Osteocyte (in vitro differentiated cells): ENCODE measurements at regions not wholly inside any gene's neighbourhood (a gene's known extent, or its start where the extent isn't known, plus 50 kb on each side); places are given as distances from the start of the nearest gene placed in this dataset.

Experiments
- DNase-seq: peaks from one replicate; pipeline ENCODE4 v3.0.0; 2021; ENCODE audit warnings: mixed read lengths; ENCODE audit not compliant: unreplicated experiment; ENCODE audit errors: extremely low spot score
- H3K27ac Mint-ChIP-seq: one replicate; pipeline ENCODE4 v1.8.0; 2021; ENCODE audit warnings: mild to moderate bottlenecking, mixed read lengths; ENCODE audit not compliant: unreplicated experiment
- H3K27me3 Mint-ChIP-seq: one replicate; pipeline ENCODE4 v1.8.0; 2021; ENCODE audit warnings: mixed read lengths; ENCODE audit not compliant: unreplicated experiment
- H3K36me3 Mint-ChIP-seq: one replicate; pipeline ENCODE4 v1.8.0; 2021; ENCODE audit warnings: mixed read lengths; ENCODE audit not compliant: unreplicated experiment
- H3K4me1 Mint-ChIP-seq: one replicate; pipeline ENCODE4 v1.8.0; 2021; ENCODE audit warnings: mixed read lengths; ENCODE audit not compliant: unreplicated experiment
- H3K4me3 Mint-ChIP-seq: one replicate; pipeline ENCODE4 v1.8.0; 2021; ENCODE audit warnings: mild to moderate bottlenecking, moderate library complexity, mixed read lengths; ENCODE audit not compliant: unreplicated experiment
- H3K9me3 Mint-ChIP-seq: one replicate; pipeline ENCODE4 v1.8.0; 2021; ENCODE audit warnings: mixed read lengths; ENCODE audit not compliant: unreplicated experiment
- CTCF ChIP-seq: fragments of 200-600 bp; sonication (generic); IDR thresholded peaks from 2 replicates; pipeline ENCODE4 v1.5.0; 2021; ENCODE audit warnings: antibody characterized with exemption, mild to moderate bottlenecking, moderate library complexity

- DNase-seq, result no peak
- Mint-ChIP-seq H3K9me3 (peaks cover 4% of the 10 kb centered on the region), H3K4me1 (no peaks in the 10 kb centered on the region), H3K4me3 (no peak overlapping the region), H3K27me3 (no peaks in the 10 kb centered on the region), H3K27ac (no peak overlapping the region), H3K36me3 (no peaks in the 10 kb centered on the region)
- TF ChIP-seq CTCF, result no peak
Measured at GRCh38 chr16:55154262-55154661, 169.7 kb upstream of the IRX6 start.

GRCh38 chr16:55154956-55155355, 169.0 kb upstream of the IRX6 start:
- H3K27ac Mint-ChIP-seq, result no peak overlapping the region
- no peaks in the 10 kb centered on the region for H3K27me3 Mint-ChIP-seq
- H3K9me3 Mint-ChIP-seq, result peaks cover 4% of the 10 kb centered on the region
- DNase-seq, result no peak
- no peaks in the 10 kb centered on the region for H3K4me1 Mint-ChIP-seq
- no peak for TF ChIP-seq CTCF
- H3K36me3 Mint-ChIP-seq, result no peaks in the 10 kb centered on the region
- no peak overlapping the region for H3K4me3 Mint-ChIP-seq

- Mint-ChIP-seq H3K4me1 (no peaks in the 10 kb centered on the region), H3K27me3 (no peaks in the 10 kb centered on the region), H3K9me3 (peaks cover 4% of the 10 kb centered on the region), H3K27ac (no peak overlapping the region), H3K4me3 (no peak overlapping the region), H3K36me3 (no peaks in the 10 kb centered on the region)
- no peak for DNase-seq
- no peak for TF ChIP-seq CTCF
Measured at GRCh38 chr16:55155815-55156214, 168.2 kb upstream of the IRX6 start.

GRCh38 chr16:55169780-55170179, 154.2 kb upstream of the IRX6 start:
- DNase-seq, result no peak
- no peaks in the 10 kb centered on the region for H3K4me1 Mint-ChIP-seq
- TF ChIP-seq CTCF, result no peak
- no peaks in the 10 kb centered on the region for H3K27me3 Mint-ChIP-seq
- H3K27ac Mint-ChIP-seq, result no peak overlapping the region
- H3K36me3 Mint-ChIP-seq, result no peaks in the 10 kb centered on the region
- no peak overlapping the region for H3K4me3 Mint-ChIP-seq
- peaks cover 9% of the 10 kb centered on the region for H3K9me3 Mint-ChIP-seq

- no peak for DNase-seq
- Mint-ChIP-seq H3K27ac (no peak overlapping the region), H3K27me3 (no peaks in the 10 kb centered on the region), H3K36me3 (no peaks in the 10 kb centered on the region), H3K4me1 (no peaks in the 10 kb centered on the region), H3K4me3 (no peak overlapping the region), H3K9me3 (peaks cover 9% of the 10 kb centered on the region)
- no peak for TF ChIP-seq CTCF
Measured at GRCh38 chr16:55171241-55171640, 152.8 kb upstream of the IRX6 start.
